ENCODE measurements at regions not wholly inside any gene's neighbourhood (a gene's known extent, or its start where the extent isn't known, plus 50 kb on each side); places are given as distances from the start of the nearest gene placed in this dataset.

DNA sequence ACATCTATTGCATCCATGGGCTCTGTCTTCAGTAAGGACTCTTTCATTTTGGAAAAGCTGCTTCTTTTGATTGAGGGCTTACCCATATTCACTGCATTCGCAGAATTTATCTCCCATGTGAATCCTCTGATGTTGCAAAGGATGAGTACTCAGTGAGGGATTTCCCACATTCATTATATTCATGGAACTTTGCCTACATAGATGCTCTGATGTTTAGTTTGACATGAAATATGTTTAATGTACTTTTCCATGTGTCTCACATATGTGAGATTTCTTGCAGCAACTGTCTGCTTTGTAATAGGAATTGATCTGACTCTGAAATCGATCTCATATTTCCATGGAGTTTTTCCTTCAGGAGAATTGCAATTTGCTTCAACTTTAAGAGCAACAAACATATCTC lies 1699.6 kb upstream of the FLRT2 start:
- no peak overlapping the region for H3K27ac Mint-ChIP-seq
- H2AFZ ChIP-seq: no peak overlapping the region
- H3K9me2 ChIP-seq (ENCODE audit: insufficient read depth): no peaks in the 10 kb centered on the region
- no peak overlapping the region for H3K4me3 Mint-ChIP-seq
- H3K4me1 Mint-ChIP-seq: peaks cover 28% of the 10 kb centered on the region
- H3K4me2 ChIP-seq: no peak overlapping the region
- ATAC-seq (no peak), DNase-seq (ENCODE audit: low spot score) (no peak)
- peaks cover 8% of the 10 kb centered on the region for H3K4me1 ChIP-seq (ENCODE audit: insufficient read depth)
- no peaks in the 10 kb centered on the region for H3K79me2 ChIP-seq (replicated peaks; ENCODE audit: insufficient read depth)
- H3F3A ChIP-seq (replicated peaks; ENCODE audit: low read depth): no peaks in the 10 kb centered on the region
- no peak for TF ChIP-seq JUNB (IDR thresholded peaks at IDR 0.05; ENCODE audit: unreplicated experiment)
- H3K36me3 Mint-ChIP-seq (ENCODE audit: low read depth): no peaks in the 10 kb centered on the region
- H4K20me1 ChIP-seq (replicated peaks; ENCODE audit: insufficient read depth): no peaks in the 10 kb centered on the region
- no peak overlapping the region for H3K4me3 ChIP-seq
- H3K9me3 Mint-ChIP-seq: no peaks in the 10 kb centered on the region
- no peak overlapping the region for H3K27ac ChIP-seq (ENCODE audit: low read depth)
- no peaks in the 10 kb centered on the region for H3K36me3 ChIP-seq (ENCODE audit: insufficient read depth)
- H3K27me3 ChIP-seq (ENCODE audit: insufficient read depth): no peaks in the 10 kb centered on the region
- peaks cover 2% of the 10 kb centered on the region for H3K27me3 Mint-ChIP-seq (ENCODE audit: insufficient read depth, low read depth, poor library complexity)

GRCh38 chr14:83838226-83838625 lies 1691.7 kb upstream of the FLRT2 start:
- Histone ChIP-seq H3K4me2 (no peak overlapping the region), H2AFZ (peak overlapping the region; percentile 49; the same call in 1 of the 2 replicates), H3K36me3 (ENCODE audit: insufficient read depth) (no peaks in the 10 kb centered on the region), H3K79me2 (replicated peaks; ENCODE audit: insufficient read depth) (no peaks in the 10 kb centered on the region), H3K27me3 (ENCODE audit: insufficient read depth) (no peaks in the 10 kb centered on the region), H3F3A (replicated peaks; ENCODE audit: low read depth) (no peaks in the 10 kb centered on the region), H4K20me1 (replicated peaks; ENCODE audit: insufficient read depth) (no peaks in the 10 kb centered on the region), H3K27ac (ENCODE audit: low read depth) (no peak overlapping the region), H3K4me3 (no peak overlapping the region), H3K4me1 (ENCODE audit: insufficient read depth) (peaks cover 8% of the 10 kb centered on the region; the same call in 1 of the 2 replicates), H3K9me2 (ENCODE audit: insufficient read depth) (no peaks in the 10 kb centered on the region)
- Mint-ChIP-seq H3K4me1 (peaks cover 26% of the 10 kb centered on the region), H3K9me3 (no peaks in the 10 kb centered on the region), H3K36me3 (ENCODE audit: low read depth) (no peaks in the 10 kb centered on the region), H3K4me3 (no peak overlapping the region), H3K27ac (peak overlapping the region; percentile 59; the same call in 1 of the 2 replicates), H3K27me3 (ENCODE audit: insufficient read depth, low read depth, poor library complexity) (no peaks in the 10 kb centered on the region)
- ATAC-seq (no peak), DNase-seq (ENCODE audit: low spot score) (no peak)
- TF ChIP-seq, protein P1, sequence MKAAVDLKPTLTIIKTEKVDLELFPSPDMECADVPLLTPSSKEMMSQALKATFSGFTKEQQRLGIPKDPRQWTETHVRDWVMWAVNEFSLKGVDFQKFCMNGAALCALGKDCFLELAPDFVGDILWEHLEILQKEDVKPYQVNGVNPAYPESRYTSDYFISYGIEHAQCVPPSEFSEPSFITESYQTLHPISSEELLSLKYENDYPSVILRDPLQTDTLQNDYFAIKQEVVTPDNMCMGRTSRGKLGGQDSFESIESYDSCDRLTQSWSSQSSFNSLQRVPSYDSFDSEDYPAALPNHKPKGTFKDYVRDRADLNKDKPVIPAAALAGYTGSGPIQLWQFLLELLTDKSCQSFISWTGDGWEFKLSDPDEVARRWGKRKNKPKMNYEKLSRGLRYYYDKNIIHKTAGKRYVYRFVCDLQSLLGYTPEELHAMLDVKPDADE (IDR thresholded peaks at IDR 0.05): no peak
- TF ChIP-seq, protein P2, sequence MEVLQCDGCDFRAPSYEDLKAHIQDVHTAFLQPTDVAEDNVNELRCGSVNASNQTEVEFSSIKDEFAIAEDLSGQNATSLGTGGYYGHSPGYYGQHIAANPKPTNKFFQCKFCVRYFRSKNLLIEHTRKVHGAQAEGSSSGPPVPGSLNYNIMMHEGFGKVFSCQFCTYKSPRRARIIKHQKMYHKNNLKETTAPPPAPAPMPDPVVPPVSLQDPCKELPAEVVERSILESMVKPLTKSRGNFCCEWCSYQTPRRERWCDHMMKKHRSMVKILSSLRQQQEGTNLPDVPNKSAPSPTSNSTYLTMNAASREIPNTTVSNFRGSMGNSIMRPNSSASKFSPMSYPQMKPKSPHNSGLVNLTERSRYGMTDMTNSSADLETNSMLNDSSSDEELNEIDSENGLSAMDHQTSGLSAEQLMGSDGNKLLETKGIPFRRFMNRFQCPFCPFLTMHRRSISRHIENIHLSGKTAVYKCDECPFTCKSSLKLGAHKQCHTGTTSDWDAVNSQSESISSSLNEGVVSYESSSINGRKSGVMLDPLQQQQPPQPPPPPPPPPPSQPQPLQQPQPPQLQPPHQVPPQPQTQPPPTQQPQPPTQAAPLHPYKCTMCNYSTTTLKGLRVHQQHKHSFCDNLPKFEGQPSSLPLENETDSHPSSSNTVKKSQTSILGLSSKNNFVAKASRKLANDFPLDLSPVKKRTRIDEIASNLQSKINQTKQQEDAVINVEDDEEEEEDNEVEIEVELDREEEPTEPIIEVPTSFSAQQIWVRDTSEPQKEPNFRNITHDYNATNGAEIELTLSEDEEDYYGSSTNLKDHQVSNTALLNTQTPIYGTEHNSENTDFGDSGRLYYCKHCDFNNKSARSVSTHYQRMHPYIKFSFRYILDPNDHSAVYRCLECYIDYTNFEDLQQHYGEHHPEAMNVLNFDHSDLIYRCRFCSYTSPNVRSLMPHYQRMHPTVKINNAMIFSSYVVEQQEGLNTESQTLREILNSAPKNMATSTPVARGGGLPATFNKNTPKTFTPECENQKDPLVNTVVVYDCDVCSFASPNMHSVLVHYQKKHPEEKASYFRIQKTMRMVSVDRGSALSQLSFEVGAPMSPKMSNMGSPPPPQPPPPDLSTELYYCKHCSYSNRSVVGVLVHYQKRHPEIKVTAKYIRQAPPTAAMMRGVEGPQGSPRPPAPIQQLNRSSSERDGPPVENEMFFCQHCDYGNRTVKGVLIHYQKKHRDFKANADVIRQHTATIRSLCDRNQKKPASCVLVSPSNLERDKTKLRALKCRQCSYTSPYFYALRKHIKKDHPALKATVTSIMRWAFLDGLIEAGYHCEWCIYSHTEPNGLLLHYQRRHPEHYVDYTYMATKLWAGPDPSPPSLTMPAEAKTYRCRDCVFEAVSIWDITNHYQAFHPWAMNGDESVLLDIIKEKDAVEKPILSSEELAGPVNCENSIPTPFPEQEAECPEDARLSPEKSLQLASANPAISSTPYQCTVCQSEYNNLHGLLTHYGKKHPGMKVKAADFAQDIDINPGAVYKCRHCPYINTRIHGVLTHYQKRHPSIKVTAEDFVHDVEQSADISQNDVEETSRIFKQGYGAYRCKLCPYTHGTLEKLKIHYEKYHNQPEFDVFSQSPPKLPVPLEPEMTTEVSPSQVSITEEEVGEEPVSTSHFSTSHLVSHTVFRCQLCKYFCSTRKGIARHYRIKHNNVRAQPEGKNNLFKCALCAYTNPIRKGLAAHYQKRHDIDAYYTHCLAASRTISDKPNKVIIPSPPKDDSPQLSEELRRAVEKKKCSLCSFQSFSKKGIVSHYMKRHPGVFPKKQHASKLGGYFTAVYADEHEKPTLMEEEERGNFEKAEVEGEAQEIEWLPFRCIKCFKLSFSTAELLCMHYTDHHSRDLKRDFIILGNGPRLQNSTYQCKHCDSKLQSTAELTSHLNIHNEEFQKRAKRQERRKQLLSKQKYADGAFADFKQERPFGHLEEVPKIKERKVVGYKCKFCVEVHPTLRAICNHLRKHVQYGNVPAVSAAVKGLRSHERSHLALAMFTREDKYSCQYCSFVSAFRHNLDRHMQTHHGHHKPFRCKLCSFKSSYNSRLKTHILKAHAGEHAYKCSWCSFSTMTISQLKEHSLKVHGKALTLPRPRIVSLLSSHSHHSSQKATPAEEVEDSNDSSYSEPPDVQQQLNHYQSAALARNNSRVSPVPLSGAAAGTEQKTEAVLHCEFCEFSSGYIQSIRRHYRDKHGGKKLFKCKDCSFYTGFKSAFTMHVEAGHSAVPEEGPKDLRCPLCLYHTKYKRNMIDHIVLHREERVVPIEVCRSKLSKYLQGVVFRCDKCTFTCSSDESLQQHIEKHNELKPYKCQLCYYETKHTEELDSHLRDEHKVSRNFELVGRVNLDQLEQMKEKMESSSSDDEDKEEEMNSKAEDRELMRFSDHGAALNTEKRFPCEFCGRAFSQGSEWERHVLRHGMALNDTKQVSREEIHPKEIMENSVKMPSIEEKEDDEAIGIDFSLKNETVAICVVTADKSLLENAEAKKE (CRISPR knock-in tag; IDR thresholded peaks at IDR 0.05): no peak
- TF ChIP-seq EZH2phosphoT487 (IDR thresholded peaks at IDR 0.05; ENCODE audit: unreplicated experiment) (no peak), ZNF114 (CRISPR knock-in tag; IDR thresholded peaks at IDR 0.05) (no peak), REST (IDR thresholded peaks at IDR 0.05; ENCODE audit: unreplicated experiment) (no peak), POLR2AphosphoS5 (IDR thresholded peaks at IDR 0.05; ENCODE audit: low read depth) (no peak), ZNF331 (CRISPR knock-in tag; IDR thresholded peaks at IDR 0.05; ENCODE audit: low read depth) (no peak), NANOG (IDR thresholded peaks at IDR 0.05; ENCODE audit: borderline replicate concordance) (no peak), CTCF (conservative IDR thresholded peaks at IDR 0.05; ENCODE audit: low read depth in 2 of 2) (no peak)

All from GM23338 (cell line).